ENCODE measurements at regions not wholly inside any gene's neighbourhood (a gene's known extent, or its start where the extent isn't known, plus 50 kb on each side); places are given as distances from the start of the nearest gene placed in this dataset.

- Histone ChIP-seq H3K27me3 (ENCODE audit: insufficient read depth, low read depth) (peaks cover 27% of the 10 kb centered on the region), H3K9me2 (ENCODE audit: insufficient read depth) (no peaks in the 10 kb centered on the region), H3K4me2 (no peak overlapping the region), H3K27ac (no peak overlapping the region), H2AFZ (no peak overlapping the region), H3F3A (ENCODE audit: insufficient read depth, low read depth) (no peaks in the 10 kb centered on the region), H4K20me1 (ENCODE audit: insufficient read depth) (no peaks in the 10 kb centered on the region), H3K4me3 (no peak overlapping the region), H3K79me2 (ENCODE audit: low read depth) (no peaks in the 10 kb centered on the region), H3K36me3 (ENCODE audit: low read depth) (no peaks in the 10 kb centered on the region), H3K4me1 (replicated peaks; ENCODE audit: insufficient read depth) (no peaks in the 10 kb centered on the region), H3K9me3 (ENCODE audit: insufficient read depth, low read depth) (no peaks in the 10 kb centered on the region)
- intact Hi-C loops (cut with micrococcal nuclease; ENCODE audit: unreplicated experiment), result no loop called here
- ChIA-PET POLR2A (ENCODE audit: unreplicated experiment) (no interaction called here), CTCF (no interaction called here)
- DNase-seq, result no peak
- BruUV-seq (replicated peaks), result no TSS peak
- TF ChIP-seq CTCF (conservative IDR thresholded peaks at IDR 0.05) (no peak), EZH2 (IDR thresholded peaks at IDR 0.05; ENCODE audit: low read depth) (no peak)
Observed at GRCh38 chr3:72254483-72254882, 469.5 kb upstream of the PROK2 start.

- no peak for DNase-seq
- Histone ChIP-seq H3K4me2 (no peak overlapping the region), H4K20me1 (ENCODE audit: insufficient read depth) (no peaks in the 10 kb centered on the region), H3K27me3 (ENCODE audit: insufficient read depth, low read depth) (peaks cover 36% of the 10 kb centered on the region), H3K36me3 (ENCODE audit: low read depth) (no peaks in the 10 kb centered on the region), H3K27ac (no peak overlapping the region), H3K4me3 (no peak overlapping the region), H3K9me3 (ENCODE audit: insufficient read depth, low read depth) (no peaks in the 10 kb centered on the region), H3K79me2 (ENCODE audit: low read depth) (no peaks in the 10 kb centered on the region), H2AFZ (no peak overlapping the region), H3K9me2 (ENCODE audit: insufficient read depth) (no peaks in the 10 kb centered on the region), H3F3A (ENCODE audit: insufficient read depth, low read depth) (no peaks in the 10 kb centered on the region), H3K4me1 (replicated peaks; ENCODE audit: insufficient read depth) (no peaks in the 10 kb centered on the region)
- intact Hi-C loops (cut with micrococcal nuclease; ENCODE audit: unreplicated experiment), result no loop called here
- no TSS peak for BruUV-seq (replicated peaks)
- CTCF ChIA-PET, result no interaction called here
- no peak for TF ChIP-seq CTCF (conservative IDR thresholded peaks at IDR 0.05)
- no peak for TF ChIP-seq EZH2 (IDR thresholded peaks at IDR 0.05; ENCODE audit: low read depth)
- POLR2A ChIA-PET (ENCODE audit: unreplicated experiment), result no interaction called here
Observed at GRCh38 chr3:72250725-72251124, 465.8 kb upstream of the PROK2 start.

- H2AFZ ChIP-seq, result no peak overlapping the region
- BruUV-seq (replicated peaks), result no TSS peak
- H3K4me1 ChIP-seq (replicated peaks; ENCODE audit: insufficient read depth), result no peaks in the 10 kb centered on the region
- H3K4me2 ChIP-seq, result no peak overlapping the region
- ChIA-PET CTCF (no interaction called here), POLR2A (ENCODE audit: unreplicated experiment) (no interaction called here)
- H3K27me3 ChIP-seq (ENCODE audit: insufficient read depth, low read depth), result peaks cover 36% of the 10 kb centered on the region
- no peak overlapping the region for H3K4me3 ChIP-seq
- no peaks in the 10 kb centered on the region for H3K36me3 ChIP-seq (ENCODE audit: low read depth)
- intact Hi-C loops (cut with micrococcal nuclease; ENCODE audit: unreplicated experiment), result no loop called here
- TF ChIP-seq EZH2 (IDR thresholded peaks at IDR 0.05; ENCODE audit: low read depth), result no peak
- no peaks in the 10 kb centered on the region for H3K79me2 ChIP-seq (ENCODE audit: low read depth)
- no peak for DNase-seq
- H3K27ac ChIP-seq, result no peak overlapping the region
- no peaks in the 10 kb centered on the region for H3K9me2 ChIP-seq (ENCODE audit: insufficient read depth)
- H3K9me3 ChIP-seq (ENCODE audit: insufficient read depth, low read depth), result no peaks in the 10 kb centered on the region
- H4K20me1 ChIP-seq (ENCODE audit: insufficient read depth), result no peaks in the 10 kb centered on the region
- H3F3A ChIP-seq (ENCODE audit: insufficient read depth, low read depth), result no peaks in the 10 kb centered on the region
Observed at GRCh38 chr3:72248869-72249268, 463.9 kb upstream of the PROK2 start.

GRCh38 chr3:72248389-72248761, 463.4 kb upstream of the PROK2 start:
- H3F3A ChIP-seq (ENCODE audit: insufficient read depth, low read depth), result no peaks in the 10 kb centered on the region
- H2AFZ ChIP-seq, result no peak overlapping the region
- H3K79me2 ChIP-seq (ENCODE audit: low read depth), result no peaks in the 10 kb centered on the region
- peaks cover 35% of the 10 kb centered on the region for H3K27me3 ChIP-seq (ENCODE audit: insufficient read depth, low read depth)
- no peaks in the 10 kb centered on the region for H3K9me2 ChIP-seq (ENCODE audit: insufficient read depth)
- no peaks in the 10 kb centered on the region for H3K36me3 ChIP-seq (ENCODE audit: low read depth)
- ChIA-PET CTCF (no interaction called here), POLR2A (ENCODE audit: unreplicated experiment) (no interaction called here)
- H3K4me1 ChIP-seq (replicated peaks; ENCODE audit: insufficient read depth), result no peaks in the 10 kb centered on the region
- H4K20me1 ChIP-seq (ENCODE audit: insufficient read depth), result no peaks in the 10 kb centered on the region
- no peak overlapping the region for H3K4me2 ChIP-seq
- DNase-seq, result no peak
- no peaks in the 10 kb centered on the region for H3K9me3 ChIP-seq (ENCODE audit: insufficient read depth, low read depth)
- no peak overlapping the region for H3K4me3 ChIP-seq
- TF ChIP-seq EZH2 (IDR thresholded peaks at IDR 0.05; ENCODE audit: low read depth), result no peak
- TF ChIP-seq CTCF (conservative IDR thresholded peaks at IDR 0.05), result no peak
- intact Hi-C loops (cut with micrococcal nuclease; ENCODE audit: unreplicated experiment), result no loop called here
- H3K27ac ChIP-seq, result no peak overlapping the region
- BruUV-seq (replicated peaks), result no TSS peak
